Endothelial cell of umbilical vein (primary cell): ENCODE measurements at regions not wholly inside any gene's neighbourhood (a gene's known extent, or its start where the extent isn't known, plus 50 kb on each side); places are given as distances from the start of the nearest gene placed in this dataset.

Experiments
- BruUV-seq: library from RNA; stranded (reverse); fragments of 400-500 nt; replicated peaks from 2 replicates; lab custom pipeline; 2021; lab: Mats Ljungman, UMichigan
- CTCF ChIA-PET: fragments of 300-600, 350-600 bp; sonication (Branson Sonifier 250); formaldehyde crosslinking; loops from one replicate; lab custom pipeline; 2021; ENCODE audit warnings: antibody characterized with exemption, inconsistent platforms; lab: Charles Lee
- POLR2A ChIA-PET: fragments of 300-600, 350-600 bp; sonication (Branson Sonifier 250); formaldehyde crosslinking; loops from one replicate; lab custom pipeline; 2021; ENCODE audit warnings: antibody characterized with exemption, inconsistent platforms; lab: Charles Lee
- DNase-seq: peaks from one replicate; pipeline ENCODE4 v3.0.0-alpha.2; 2011; ENCODE audit warnings: low read depth, low spot score
- FAIRE-seq: peaks from 2 replicates; lab custom pipeline; 2011; peaks lifted over from hg19 to GRCh38; lab: Jason Lieb, UNC
- H2AFZ ChIP-seq: 2 replicates; pipeline ENCODE4 v1.6.0; 2012; ENCODE audit warnings: low read depth, low read length, control low read depth, inconsistent platforms
- H3K27ac ChIP-seq: 2 replicates; pipeline ENCODE4 v1.5.1; 2011; ENCODE audit warnings: low read depth, mild to moderate bottlenecking, control low read depth, low read length, moderate library complexity; ENCODE audit not compliant: insufficient read depth
- H3K27me3 ChIP-seq, 2 experiments: 2 replicates each; pipeline versions ENCODE4 v1.6.0 to v1.6.1; 2011; ENCODE audit warnings: low read length in 2 of 2, mixed read lengths in 1 of 2; ENCODE audit not compliant: control insufficient read depth in 2 of 2, insufficient read depth in 2 of 2
- H3K36me3 ChIP-seq, 2 experiments: 2 replicates in 1 of 2; 3 replicates in 1 of 2; pipeline ENCODE4 v1.5.1; 2011; ENCODE audit warnings: low read length in 2 of 2, mild to moderate bottlenecking in 1 of 2, moderate library complexity in 1 of 2; ENCODE audit not compliant: control insufficient read depth in 2 of 2, insufficient read depth in 2 of 2; ENCODE audit errors: extremely low read depth in 1 of 2
- H3K4me1 ChIP-seq: 3 replicates; pipeline ENCODE4 v1.5.1; 2011; ENCODE audit warnings: mild to moderate bottlenecking, low read length; ENCODE audit not compliant: control insufficient read depth, insufficient read depth; ENCODE audit errors: extremely low read depth
- H3K4me2 ChIP-seq: 2 replicates; pipeline ENCODE4 v1.6.1; 2011; ENCODE audit warnings: low read length, control low read depth, mixed read lengths; ENCODE audit not compliant: insufficient read depth
- H3K4me3 ChIP-seq, 3 experiments: fragments of 200-600 bp in 1 of 3; sonication (generic), shearing (Covaris generic) in 1 of 3; replicated peaks in 1 of 3; 2 replicates each; pipeline ENCODE4 v1.5.1; 2011 to 2016; ENCODE audit warnings: control low read depth in 3 of 3, low read length in 3 of 3, mild to moderate bottlenecking in 2 of 3, inconsistent platforms in 1 of 3, low read depth in 1 of 3, moderate library complexity in 1 of 3; ENCODE audit not compliant: insufficient read depth in 1 of 3
- H3K79me2 ChIP-seq: 2 replicates; pipeline ENCODE4 v1.6.0; 2012; ENCODE audit warnings: low read length, inconsistent platforms; ENCODE audit not compliant: control insufficient read depth, insufficient read depth
- H3K9ac ChIP-seq: replicated peaks from 2 replicates; pipeline ENCODE3; 2011; ENCODE audit warnings: low read length, control low read depth; ENCODE audit not compliant: insufficient read depth; ENCODE audit errors: extremely low read depth
- H3K9me1 ChIP-seq: replicated peaks from 3 replicates; pipeline ENCODE4 v1.6.0; 2011; ENCODE audit warnings: mild to moderate bottlenecking, low read length; ENCODE audit not compliant: control insufficient read depth, insufficient read depth; ENCODE audit errors: extremely low read depth
- H3K9me3 ChIP-seq: replicated peaks from 2 replicates; pipeline ENCODE4 v1.5.1; 2012; ENCODE audit warnings: low read length, inconsistent platforms; ENCODE audit not compliant: control insufficient read depth, insufficient read depth
- H4K20me1 ChIP-seq: replicated peaks from 2 replicates; pipeline ENCODE3; 2011; ENCODE audit warnings: mild to moderate bottlenecking, low read length; ENCODE audit not compliant: control insufficient read depth, insufficient read depth; ENCODE audit errors: extremely low read depth
- EZH2 ChIP-seq: IDR thresholded peaks from 2 replicates; pipeline ENCODE4 v1.6.1; 2012; ENCODE audit warnings: borderline replicate concordance, low read depth, mild to moderate bottlenecking, moderate library complexity, low read length, inconsistent platforms; ENCODE audit not compliant: severe bottlenecking
- FOS ChIP-seq: IDR thresholded peaks from 2 replicates; pipeline ENCODE4 v1.6.1; 2011; ENCODE audit warnings: mild to moderate bottlenecking, low read length, moderate library complexity, borderline replicate concordance; ENCODE audit not compliant: insufficient read depth
- GATA2 ChIP-seq: IDR thresholded peaks from 2 replicates; pipeline ENCODE4 v1.7.0; 2011; ENCODE audit warnings: low read depth, mild to moderate bottlenecking, moderate library complexity, mixed read lengths, low read length; ENCODE audit not compliant: insufficient read length, insufficient read depth
- JUN ChIP-seq: IDR thresholded peaks from 2 replicates; pipeline ENCODE4 v1.6.1; 2011; ENCODE audit warnings: borderline replicate concordance, low read depth; ENCODE audit not compliant: insufficient read length, insufficient read depth
- MAX ChIP-seq: IDR thresholded peaks from 2 replicates; pipeline ENCODE4 v1.6.1; 2011; ENCODE audit not compliant: insufficient read depth, insufficient read length
- MYC ChIP-seq: IDR thresholded peaks from one replicate; pipeline ENCODE4 v1.6.1; 2011; ENCODE audit warnings: mild to moderate bottlenecking, low read depth, low read length
- POLR2A ChIP-seq: IDR thresholded peaks from 2 replicates; pipeline ENCODE4 v1.6.1; 2012; ENCODE audit warnings: low read depth, mild to moderate bottlenecking, control low read depth, low read length
- POLR2AphosphoS5 ChIP-seq: IDR thresholded peaks from 2 replicates; pipeline ENCODE4 v1.6.1; 2012; ENCODE audit warnings: low read depth, mild to moderate bottlenecking, control low read depth, low read length, moderate library complexity; ENCODE audit not compliant: insufficient read depth
- dilution Hi-C: fragments of 300-500 bp; cut with MboI; formaldehyde crosslinking; loops from one replicate; pipeline ENCODE4 v1.15.0; 2019; ENCODE audit warnings: low sequenced_read_pairs; ENCODE audit not compliant: extremely low pct_ligation_motif_present
- intact Hi-C: fragments of 100-400 bp; cut with micrococcal nuclease; formaldehyde crosslinking; loops from one replicate; pipeline ENCODE4 v1.10.0; 2022
- TF ChIP-seq, protein P1 (sequence below), 2 donors: IDR thresholded peaks; 1 replicate in 1 of 2; 2 replicates in 1 of 2; pipeline ENCODE4 v1.5.1; 2011; ENCODE audit warnings: low read length in 2 of 2, mild to moderate bottlenecking in 2 of 2, moderate library complexity in 2 of 2, control low read depth in 1 of 2, inconsistent platforms in 1 of 2, low read depth in 1 of 2; ENCODE audit not compliant: insufficient read depth in 1 of 2; ENCODE audit errors: extremely low read depth in 1 of 2

- ChIA-PET POLR2A (interaction anchor here (1.5 to 3.4 kb wide), 3 partner anchors 43 to 151 kb away, joined by 6 to 70 read pairs (median 9); partner anchors contain the start of gene TPM1), CTCF (interaction anchor here (1.8 to 3.8 kb wide), 5 partner anchors 34 to 154 kb away, joined by 6 to 29 read pairs (median 10); no protein-coding TSS in a partner anchor)
- peaks cover 49% of the 10 kb centered on the region for H3K4me1 ChIP-seq
- no peaks in the 10 kb centered on the region for H3K27me3 ChIP-seq
- H3K9me3 ChIP-seq, result no peaks in the 10 kb centered on the region
- H3K4me3 ChIP-seq, result no peak overlapping the region
- H3K9ac ChIP-seq, result peak overlapping the region; percentile 56
- TF ChIP-seq MAX, result no peak
- TF ChIP-seq, protein P1, sequence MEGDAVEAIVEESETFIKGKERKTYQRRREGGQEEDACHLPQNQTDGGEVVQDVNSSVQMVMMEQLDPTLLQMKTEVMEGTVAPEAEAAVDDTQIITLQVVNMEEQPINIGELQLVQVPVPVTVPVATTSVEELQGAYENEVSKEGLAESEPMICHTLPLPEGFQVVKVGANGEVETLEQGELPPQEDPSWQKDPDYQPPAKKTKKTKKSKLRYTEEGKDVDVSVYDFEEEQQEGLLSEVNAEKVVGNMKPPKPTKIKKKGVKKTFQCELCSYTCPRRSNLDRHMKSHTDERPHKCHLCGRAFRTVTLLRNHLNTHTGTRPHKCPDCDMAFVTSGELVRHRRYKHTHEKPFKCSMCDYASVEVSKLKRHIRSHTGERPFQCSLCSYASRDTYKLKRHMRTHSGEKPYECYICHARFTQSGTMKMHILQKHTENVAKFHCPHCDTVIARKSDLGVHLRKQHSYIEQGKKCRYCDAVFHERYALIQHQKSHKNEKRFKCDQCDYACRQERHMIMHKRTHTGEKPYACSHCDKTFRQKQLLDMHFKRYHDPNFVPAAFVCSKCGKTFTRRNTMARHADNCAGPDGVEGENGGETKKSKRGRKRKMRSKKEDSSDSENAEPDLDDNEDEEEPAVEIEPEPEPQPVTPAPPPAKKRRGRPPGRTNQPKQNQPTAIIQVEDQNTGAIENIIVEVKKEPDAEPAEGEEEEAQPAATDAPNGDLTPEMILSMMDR (IDR thresholded peaks at IDR 0.05; ENCODE audit: extremely low read depth in 1 of 2, insufficient read depth in 1 of 2, low read depth in 1 of 2, low read length in 2 of 2), result no peak
- no peak for TF ChIP-seq GATA2
- no peak for TF ChIP-seq MYC
- TF ChIP-seq JUN, result no peak
- no peak for TF ChIP-seq POLR2A
- no peak for TF ChIP-seq FOS
- no peak for TF ChIP-seq EZH2
- no peak for TF ChIP-seq POLR2AphosphoS5
- no peak for DNase-seq
- no TSS peak for BruUV-seq
- peak overlapping the region; percentile 43 for H3K4me2 ChIP-seq
- intact Hi-C loops (loop anchor here (1.0 to 5.0 kb wide), 2 partner anchors 112 to 608 kb away; partner anchors contain the start of gene USP3), dilution Hi-C loops (no loop called here)
- peak overlapping the region; percentile 9 for H2AFZ ChIP-seq
- no peak for FAIRE-seq
- peak overlapping the region; percentile 100 for H3K27ac ChIP-seq
- no peaks in the 10 kb centered on the region for H3K36me3 ChIP-seq
- H4K20me1 ChIP-seq, result no peaks in the 10 kb centered on the region
- H3K9me1 ChIP-seq, result no peaks in the 10 kb centered on the region
- H3K79me2 ChIP-seq, result no peaks in the 10 kb centered on the region
These were observed 148.0 kb upstream of the TPM1 start for GRCh38 chr15:62894322-62895085.
